GM19397 (cell line): ENCODE measurements at regions not wholly inside any gene's neighbourhood (a gene's known extent, or its start where the extent isn't known, plus 50 kb on each side); places are given as distances from the start of the nearest gene placed in this dataset.

ENCODE experiments used
- ATAC-seq: cut with Tn5 transposase; IDR thresholded peaks from one replicate; pipeline ENCODE4 v1.9.1; 2021; ENCODE audit warnings: mild to moderate bottlenecking, moderate library complexity; ENCODE audit not compliant: unreplicated experiment

DNA sequence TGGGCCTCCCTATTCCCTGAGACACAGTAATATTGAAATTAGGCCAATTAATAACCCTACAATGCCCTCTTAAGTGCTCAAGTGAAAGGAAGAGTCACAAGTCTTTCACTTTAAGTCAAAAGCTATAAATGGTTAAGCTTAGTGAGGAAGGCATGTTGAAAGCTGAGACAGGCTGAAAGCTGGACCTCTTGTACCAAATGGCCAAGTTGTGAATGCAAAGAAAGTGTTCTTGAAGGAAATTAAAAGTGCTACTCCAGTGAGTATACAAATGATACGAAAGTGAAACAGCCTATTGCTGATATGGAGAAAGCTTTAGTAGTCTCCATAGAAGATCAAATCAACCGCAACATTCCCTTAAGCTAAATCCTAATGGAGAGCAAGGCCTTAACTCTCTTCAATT lies 140.8 kb downstream of the PTCSC3 start:
- no peak for ATAC-seq

DNA sequence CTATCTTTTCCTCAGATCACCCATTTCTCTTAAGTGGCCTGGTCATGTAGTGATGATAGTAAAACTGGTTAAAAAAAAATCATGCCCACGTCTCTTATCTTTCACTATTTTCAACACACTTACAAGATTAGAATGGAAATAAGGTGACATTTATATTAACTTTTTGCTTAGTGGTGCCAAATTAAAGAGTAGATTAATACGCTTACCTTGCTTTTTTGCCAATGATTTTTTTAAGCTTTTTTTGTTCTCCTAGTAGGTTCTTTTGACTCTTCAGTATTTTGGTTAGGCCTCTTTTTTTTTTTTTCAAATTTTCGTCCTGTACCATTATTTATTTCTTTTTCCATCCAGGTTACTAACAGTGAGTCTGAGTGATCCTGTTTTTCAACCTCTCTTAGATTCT lies 147.9 kb downstream of the PTCSC3 start:
- ATAC-seq, result no peak

DNA sequence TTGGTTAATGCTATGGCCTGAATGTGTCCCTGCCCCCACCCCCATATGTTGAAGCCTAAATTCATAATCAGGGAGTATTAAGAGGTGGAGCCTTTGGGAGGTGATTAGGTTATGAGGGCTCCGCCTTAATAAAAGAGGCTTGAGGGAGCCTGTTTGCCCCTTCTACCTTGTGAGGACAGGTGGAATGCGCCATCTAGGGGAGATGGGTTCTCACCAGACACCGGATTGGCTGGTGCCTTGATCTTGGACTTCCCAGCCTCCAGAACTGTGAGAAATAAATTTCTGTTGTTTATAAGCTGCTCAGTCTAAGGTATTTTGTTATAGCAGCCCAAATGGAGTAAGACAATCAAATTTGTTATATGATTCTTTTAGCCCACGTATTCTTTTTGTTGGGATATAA lies 148.3 kb downstream of the PTCSC3 start:
- no peak for ATAC-seq

DNA sequence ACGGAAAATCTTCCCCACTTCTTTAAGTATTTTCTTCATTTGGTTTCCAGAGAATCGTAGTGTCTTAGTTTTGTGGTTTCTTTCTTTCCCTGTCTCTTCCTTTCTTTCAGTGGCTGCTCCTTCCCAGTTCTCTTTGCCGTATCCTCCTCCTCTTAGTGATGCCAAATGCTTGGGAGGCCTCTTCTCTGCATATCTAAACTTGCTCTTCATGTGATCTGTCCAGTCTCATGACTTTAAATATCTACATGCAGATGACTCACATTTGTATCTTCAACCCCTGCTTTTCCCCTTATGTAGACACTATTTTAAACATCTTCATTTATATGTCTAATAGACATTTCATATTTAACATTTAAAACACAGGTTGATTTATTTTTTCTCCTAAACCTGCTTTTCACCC lies 149.2 kb downstream of the PTCSC3 start:
- no peak for ATAC-seq

DNA sequence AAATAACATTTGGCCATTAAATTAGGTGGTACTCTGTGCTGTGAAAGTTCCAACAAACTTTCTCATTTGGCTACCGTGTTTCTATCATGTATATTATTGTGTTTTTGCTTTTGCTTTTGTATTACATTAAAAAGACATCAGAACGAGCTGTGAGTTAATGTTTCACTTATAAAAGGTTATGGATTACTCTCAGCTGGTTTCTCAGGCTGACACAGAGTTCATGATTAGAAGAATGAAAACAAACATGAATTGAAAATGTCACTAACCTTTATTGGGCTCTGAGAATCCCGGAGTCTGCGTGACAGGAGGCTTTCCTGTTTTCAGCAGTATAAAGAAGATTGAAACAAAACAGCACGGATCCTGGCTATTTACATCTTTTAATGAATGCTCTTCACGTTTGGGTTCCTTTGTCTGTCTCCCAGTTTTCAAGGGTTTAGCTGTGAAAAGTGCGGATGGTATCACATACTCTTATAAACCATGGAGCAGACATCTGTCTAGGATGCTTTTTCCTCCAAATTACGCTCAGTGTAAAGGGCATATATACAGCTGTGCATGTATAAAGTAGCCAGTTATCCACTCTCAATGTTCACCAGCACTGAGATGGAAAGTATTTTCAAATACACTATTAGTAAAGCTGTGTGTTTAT lies 153.6 kb downstream of the PTCSC3 start:
- ATAC-seq, result no peak

DNA sequence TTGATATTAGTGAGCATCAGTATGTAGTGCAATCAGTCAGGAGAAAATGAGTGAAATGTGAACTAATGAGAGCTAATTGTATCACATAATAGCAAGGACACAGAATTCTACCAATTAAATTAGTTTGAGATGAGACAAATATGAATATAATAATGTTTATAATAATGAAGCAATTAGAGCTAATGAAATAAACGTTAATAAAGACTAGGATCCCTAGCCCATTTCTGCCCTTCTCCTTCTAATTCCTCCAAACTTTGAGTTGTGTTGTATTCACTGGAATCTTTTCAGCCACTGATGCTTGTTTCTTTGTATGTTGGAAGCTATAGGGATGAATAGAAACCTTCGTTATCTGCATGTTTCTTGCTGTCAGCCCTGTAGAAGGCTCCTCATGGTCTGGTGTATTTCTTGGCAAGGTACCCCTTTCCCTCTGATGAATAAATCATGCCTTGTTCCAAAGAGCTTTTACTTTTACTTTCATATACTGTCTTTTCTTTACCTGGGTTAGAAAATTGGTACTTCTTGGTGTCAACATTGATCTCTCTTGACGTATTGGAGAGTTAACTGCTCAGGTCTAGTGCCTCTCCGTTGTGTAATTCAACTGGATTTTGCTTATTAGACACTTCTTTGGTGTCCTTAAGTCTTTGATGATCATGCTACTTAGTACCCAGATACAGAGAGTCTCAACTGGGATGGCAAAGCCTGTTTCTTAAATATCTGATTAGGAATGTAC lies 154.8 kb downstream of the PTCSC3 start:
- no peak for ATAC-seq

DNA sequence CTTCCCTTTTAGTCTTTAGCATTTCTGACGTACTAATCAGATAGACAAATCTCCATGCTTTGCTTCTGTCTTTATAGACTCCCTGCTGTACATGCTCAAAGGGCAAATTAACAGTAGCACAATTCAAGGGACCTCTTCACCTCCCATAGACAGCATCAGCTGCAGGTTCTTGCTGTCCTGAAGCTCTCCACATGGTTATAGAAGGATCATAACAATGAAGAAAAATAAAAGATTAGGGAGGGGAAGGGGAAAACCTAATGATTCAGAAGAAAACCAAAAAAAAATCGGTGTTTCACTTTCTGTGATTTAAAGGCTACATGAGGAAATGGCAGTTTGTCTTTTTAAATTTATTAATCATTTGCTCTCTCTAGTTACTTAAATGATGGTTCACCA lies 155.5 kb downstream of the PTCSC3 start:
- ATAC-seq, result no peak

DNA sequence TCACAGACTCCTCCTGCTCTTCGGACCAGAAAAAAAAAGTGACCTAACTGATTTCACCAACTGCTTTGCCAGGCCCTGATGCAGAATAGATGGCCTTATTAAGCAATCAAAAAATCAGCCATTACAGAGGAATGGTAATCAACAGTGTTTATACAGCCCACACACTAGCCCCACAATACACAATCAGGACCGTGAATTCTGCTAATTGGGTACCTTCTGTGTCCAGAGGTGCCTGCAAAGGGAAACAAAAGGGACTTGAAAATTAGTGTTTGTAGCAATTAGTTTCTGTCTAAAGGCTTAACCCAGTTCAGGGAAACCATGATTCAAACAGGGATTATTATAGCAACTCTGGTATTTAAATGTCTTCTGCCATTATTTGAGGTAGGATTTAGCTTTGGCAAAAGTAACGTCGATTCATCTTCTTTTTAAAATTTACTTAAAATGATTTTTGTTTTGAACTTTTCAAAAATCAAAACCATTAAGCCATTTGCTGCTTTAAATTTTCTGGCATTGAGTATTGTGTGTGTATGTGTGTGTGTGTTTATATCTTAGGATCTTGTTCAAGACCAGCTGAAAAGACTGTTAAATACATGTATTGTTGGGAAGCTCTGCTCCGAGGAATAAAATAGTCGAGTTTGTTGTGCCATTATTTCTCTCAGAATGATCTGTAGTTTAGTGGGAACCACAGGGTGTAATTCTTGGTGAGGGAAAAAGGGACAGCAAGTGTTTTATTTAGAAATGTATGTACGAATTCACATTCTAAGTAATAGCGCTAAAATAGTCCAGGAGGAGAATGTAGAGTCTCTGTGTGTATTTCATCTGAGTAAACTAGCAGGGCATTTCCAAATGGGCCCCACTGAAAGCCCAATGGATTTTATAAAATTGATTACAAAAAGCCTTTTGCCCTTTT lies 156.1 kb downstream of the PTCSC3 start:
- no peak for ATAC-seq

DNA sequence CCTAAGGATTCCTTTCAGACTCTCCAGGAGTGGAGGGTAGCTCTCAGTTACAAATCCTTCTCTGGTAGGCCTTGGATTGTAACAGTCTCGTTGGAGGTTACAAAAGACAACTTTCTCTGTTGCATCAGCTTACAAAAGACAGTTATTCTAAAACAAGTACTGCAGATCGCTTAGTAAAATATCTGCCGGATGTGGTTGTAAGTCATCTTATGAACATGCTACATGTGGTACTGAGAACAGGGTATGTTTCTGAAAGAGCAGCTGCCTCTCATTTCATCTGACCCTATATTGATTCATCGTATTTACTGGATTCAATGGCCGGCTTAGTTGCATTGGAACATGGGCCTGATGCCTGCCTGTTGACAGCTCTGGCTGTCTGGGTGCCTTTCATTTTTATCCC lies 157.4 kb downstream of the PTCSC3 start:
- no peak for ATAC-seq

DNA sequence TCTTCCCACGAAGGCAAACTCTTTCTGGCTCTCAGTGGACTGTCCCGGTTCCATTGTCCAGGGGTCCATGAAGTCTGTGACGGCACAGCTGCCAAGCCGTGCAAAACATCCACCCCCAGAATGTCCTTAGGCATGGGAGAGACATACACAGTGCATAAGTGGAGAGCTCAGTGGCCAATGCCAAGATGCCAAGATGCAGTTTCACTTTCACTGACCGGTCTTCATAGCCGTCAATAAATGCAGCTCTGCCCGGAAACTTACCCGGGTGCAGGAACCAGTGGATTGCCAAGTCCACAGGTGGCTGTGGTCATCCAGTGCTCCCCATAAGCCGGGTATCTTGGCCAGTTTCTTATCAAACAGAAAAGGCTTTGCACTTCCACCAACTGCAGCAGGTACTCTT lies 162.3 kb downstream of the PTCSC3 start:
- ATAC-seq, result no peak

DNA sequence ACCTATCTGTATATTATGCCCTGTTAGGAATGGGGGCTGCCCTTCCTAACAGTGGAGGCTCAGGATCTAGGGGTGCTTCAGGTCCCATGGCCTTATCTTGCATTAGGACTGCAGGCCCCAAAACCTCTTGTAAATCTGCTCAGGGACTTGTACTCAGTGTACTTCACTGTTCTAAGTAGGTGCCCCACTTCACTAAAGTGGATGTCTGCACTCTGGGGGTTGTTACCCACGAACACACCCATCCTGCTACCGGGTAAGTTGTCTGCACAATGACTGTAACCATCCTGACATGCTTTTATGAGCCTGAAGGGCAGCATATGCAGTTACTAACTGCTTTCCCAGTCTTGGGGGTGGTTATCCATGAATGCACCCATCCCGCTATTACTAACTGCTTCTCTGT lies 163.0 kb downstream of the PTCSC3 start:
- ATAC-seq, result no peak

DNA sequence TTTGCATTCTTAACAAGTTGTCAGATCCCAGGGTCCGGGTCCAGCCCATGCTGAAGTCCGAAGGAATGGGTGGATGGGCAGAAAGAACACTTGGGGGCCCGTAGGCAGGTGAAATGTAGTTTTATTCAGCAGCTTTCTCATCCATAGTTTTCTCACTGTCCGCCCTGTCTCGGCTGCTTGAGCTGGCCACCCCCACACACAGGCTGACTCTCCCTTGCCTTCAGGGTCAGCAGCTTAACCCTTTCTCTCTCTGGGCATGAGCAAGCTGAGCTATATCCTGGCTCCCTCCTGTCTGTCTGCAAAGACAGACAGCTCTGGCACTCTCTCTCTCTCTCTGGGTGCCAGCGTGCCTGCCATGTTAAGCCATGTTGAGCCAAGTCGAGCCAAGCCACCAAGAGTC lies 163.9 kb downstream of the PTCSC3 start:
- ATAC-seq, result no peak

DNA sequence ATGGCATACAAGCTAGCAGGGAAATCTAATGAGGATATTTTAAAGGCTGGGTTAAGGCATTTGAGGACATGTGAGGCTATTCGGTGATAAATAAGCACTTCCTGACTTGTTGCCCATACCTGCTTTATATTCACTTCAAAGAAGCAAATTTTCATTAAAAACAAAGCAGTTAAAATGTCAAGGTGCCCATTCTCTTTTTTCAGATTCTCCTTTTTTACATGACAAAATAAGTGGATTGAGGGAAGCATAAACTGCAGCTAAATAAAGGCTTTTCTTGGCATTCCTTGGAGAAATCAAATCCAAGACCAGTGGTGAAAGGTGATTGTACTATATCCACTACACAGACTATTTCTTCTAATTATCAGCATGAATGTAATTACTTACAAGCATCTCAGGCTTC lies 166.9 kb downstream of the PTCSC3 start:
- no peak for ATAC-seq

DNA sequence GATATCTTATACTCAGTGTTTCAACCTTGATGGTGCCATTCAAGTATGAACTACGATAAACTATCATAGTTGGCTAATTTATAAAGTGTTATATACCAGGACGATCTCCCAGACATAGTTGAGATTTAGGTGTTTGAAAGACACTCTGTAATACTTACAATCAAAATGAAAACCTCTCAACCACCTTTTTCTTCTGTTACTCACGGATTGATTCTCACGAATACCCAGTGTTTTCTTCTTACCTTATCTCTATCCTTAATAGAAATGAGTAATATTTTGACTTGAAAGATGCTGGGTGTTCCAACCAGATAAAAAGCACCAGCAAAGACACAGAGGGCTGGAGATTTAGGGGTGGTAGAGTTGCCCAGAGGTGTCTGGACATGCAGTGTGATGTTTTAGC lies 169.9 kb downstream of the PTCSC3 start:
- no peak for ATAC-seq

DNA sequence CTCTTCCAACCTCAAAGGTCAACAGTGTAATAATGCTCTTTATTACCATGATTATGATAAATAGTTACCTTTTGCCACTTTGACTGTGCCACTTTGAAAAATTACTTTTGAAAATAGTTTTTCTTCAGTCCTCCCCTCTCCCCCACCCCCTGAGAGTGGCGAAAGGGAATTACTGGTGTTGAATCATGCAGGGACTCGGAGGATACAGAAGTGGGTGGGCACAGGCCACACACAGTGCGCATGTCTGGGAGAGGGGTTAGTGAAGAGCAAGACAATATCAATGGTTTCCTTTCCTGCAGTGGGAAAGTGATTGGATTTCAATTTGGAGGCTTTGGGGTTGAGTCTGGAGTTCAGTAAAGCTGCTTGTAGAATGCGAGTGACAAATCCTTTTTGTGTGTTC lies 170.9 kb downstream of the PTCSC3 start:
- no peak for ATAC-seq

DNA sequence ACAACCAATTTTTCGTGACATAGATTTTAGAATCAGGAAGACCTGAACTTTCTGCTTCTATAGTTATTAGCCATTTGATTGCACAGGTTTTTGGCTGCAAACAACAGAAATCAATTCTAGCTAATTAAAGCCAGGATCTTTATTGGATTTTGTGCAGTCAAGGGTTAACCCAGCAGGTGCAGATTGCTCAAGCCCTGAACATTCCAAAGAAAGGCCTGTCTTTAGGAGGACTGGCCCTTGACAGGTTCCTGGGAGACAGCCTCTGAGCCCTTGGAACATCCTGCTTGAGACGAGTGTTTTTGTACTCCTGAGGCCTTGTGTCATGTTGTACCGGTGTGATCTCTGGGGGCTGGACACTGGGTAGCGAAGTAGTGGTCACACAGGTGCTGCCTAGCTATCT lies 174.6 kb downstream of the PTCSC3 start:
- no peak for ATAC-seq

DNA sequence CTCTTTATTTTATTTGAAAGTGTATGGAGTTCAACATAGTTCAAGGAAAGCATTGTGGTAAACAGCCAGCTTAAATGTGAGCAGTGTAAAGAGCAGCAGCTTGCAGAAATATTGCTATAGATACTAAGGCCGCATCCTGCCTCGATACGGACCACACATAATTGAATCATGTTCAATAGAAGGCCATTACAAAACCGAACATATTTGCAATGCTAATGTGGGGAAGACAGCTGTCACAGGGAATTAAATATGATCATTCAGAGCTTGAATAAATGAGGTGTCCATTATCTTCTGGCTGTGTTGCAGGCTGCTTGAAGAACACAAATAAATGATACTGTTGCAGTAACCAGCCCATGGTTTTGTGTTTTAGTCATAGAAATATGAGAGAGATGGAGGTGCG lies 173.2 kb downstream of the BRMS1L start:
- ATAC-seq, result no peak

DNA sequence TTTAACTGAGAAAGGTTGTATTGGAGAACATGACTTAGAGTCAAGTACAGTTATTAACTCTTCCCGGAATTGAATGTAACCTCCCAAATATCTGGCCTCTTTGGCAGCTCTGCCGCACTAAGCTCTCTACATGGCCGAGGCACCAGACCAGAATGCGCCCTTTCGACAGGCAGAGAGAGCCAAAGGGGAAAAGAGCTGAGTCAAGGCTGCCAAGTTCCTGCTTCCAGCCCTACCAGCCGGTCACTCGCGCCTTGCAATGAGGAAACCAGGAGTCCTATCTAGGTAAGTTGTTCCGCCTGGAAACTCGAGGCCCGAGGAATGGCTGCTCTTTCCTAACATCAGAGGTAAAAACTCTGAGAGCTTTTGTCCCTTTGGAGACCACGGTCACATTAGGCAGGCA lies 172.2 kb downstream of the BRMS1L start:
- no peak for ATAC-seq

DNA sequence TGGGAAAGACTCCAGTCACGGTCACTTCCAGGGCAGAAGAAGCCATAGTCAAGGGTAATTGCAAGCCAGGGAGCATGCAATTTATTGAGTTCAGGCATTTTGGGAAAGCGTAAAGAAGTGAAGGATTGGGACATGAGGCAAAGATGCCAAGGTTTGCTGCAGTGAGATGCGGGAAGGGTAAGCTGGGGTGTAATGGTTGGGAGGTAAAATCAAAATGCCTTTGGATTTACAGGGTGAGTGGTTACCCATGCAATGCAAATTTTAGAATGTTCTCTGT lies 167.5 kb downstream of the BRMS1L start:
- no peak for ATAC-seq

DNA sequence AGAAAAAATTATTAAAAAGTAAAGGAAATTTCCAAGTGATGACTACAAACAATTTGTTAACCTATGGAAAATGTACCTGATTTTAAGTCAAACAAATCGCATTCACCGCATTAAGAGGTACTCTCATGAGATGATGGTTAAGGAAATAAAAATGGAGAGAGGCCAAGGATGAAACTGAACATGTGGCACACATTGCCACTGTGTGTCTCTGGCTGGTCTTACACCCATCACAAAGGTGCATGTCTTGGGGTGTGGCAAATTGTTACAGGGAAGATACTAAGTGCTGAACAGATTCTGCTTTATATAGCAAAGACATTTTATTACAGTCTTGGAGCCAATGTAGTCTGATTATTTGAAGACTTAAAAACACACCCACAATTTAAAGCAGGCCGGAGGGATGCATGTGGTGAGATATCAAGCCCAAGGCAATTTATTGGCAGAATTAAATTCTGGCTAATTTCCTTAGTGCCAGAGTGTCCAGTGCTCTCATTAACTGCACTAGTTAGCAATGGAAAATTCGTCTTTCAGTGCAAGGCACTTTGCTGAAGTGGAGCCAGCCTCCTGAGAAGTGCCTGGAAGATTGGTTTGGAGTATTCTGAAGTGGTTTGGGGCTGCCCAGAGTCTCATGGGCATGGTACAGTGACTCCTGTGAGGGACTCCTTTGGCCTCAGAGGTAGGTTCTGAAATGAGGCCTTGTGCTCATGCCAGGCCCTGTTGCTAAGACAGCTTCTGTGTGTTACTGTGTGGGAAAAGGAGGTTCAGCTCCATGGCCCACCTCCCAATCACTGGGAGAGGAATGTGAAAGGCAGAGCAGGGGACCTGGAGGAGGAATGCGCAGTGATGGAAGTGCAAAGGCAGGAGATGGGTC lies 166.9 kb downstream of the BRMS1L start:
- ATAC-seq, result no peak

DNA sequence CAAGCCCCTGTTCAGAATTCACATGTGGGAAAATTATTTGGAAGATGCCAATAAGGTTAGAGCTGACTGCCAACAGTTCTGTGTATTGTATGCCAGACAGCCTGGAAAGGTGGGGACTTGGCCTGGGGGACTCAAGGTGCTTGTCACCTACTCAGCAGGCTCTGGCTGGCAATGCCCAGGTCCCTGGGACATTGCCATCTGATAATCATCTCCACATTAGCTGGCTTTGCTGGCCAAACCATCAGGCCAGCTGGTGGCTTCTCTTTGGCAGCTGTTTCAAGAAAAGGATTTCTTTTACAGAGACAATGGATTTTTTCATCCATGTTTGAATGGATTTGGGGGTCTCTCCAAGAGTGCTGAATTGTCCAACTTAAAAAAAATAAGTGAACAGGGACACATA lies 165.2 kb downstream of the BRMS1L start:
- no peak for ATAC-seq
